T-cell (primary cell): ENCODE measurements at regions not wholly inside any gene's neighbourhood (a gene's known extent, or its start where the extent isn't known, plus 50 kb on each side); places are given as distances from the start of the nearest gene placed in this dataset.

Experiments used
- ATAC-seq, 4 experiments: fragments of 200-7000 bp in 3 of 4; fragments of 150-1000 bp in 1 of 4; cut with Tn5 transposase; replicated peaks in 1 of 4; 1 replicate in 3 of 4; 2 replicates in 1 of 4; pipeline ENCODE4 v1.10.0; 2021; ENCODE audit warnings: moderate library complexity in 3 of 4, mild to moderate bottlenecking in 2 of 4, moderate number of reproducible peaks in 1 of 4
- CTCF ChIA-PET, 2 donors: fragments of 300-600 bp; sonication (Branson Sonifier 250); formaldehyde crosslinking; loops; one replicate each; lab custom pipeline; 2022; ENCODE audit warnings: antibody characterized with exemption in 2 of 2; lab: Charles Lee
- POLR2A ChIA-PET, 2 donors: fragments of 300-600 bp; sonication (Branson Sonifier 250); formaldehyde crosslinking; loops; one replicate each; lab custom pipeline; 2022; ENCODE audit warnings: antibody characterized with exemption in 2 of 2; lab: Charles Lee
- DNase-seq, 35 experiments: peaks; one replicate each; pipeline versions ENCODE4 v3.0.0 to v3.0.0-alpha.2; 2013 to 2023
- H3K27ac ChIP-seq: one replicate; pipeline ENCODE4 v1.5.1; 2013; ENCODE audit warnings: low read length
- H3K27me3 ChIP-seq, 2 experiments: replicated peaks in 1 of 2; 1 replicate in 1 of 2; 2 replicates in 1 of 2; pipeline versions ENCODE4 v1.6.1 to v1.7.0; 2013; ENCODE audit warnings: low read length in 1 of 2, mixed read lengths in 1 of 2; ENCODE audit not compliant: control insufficient read depth in 2 of 2, insufficient read depth in 2 of 2; ENCODE audit errors: extremely low read depth in 1 of 2
- H3K36me3 ChIP-seq, 2 donors: 1 replicate in 1 of 2; 2 replicates in 1 of 2; pipeline versions ENCODE4 v1.6.1 to v1.7.0; 2013; ENCODE audit warnings: low read length in 1 of 2; ENCODE audit not compliant: control insufficient read depth in 2 of 2, insufficient read depth in 1 of 2; ENCODE audit errors: extremely low read depth in 1 of 2
- H3K4me1 ChIP-seq, 2 experiments: 1 replicate in 1 of 2; 2 replicates in 1 of 2; pipeline versions ENCODE4 v1.6.1 to v1.7.0; 2013; ENCODE audit warnings: low read length in 2 of 2, mixed read lengths in 1 of 2; ENCODE audit not compliant: insufficient read depth in 2 of 2, control insufficient read depth in 1 of 2; ENCODE audit errors: extremely low read depth in 1 of 2
- H3K4me3 ChIP-seq, 2 donors: 1 replicate in 1 of 2; 2 replicates in 1 of 2; pipeline versions ENCODE4 v1.5.1 to v1.7.0; 2013; ENCODE audit warnings: mild to moderate bottlenecking in 2 of 2, low read length in 1 of 2, moderate library complexity in 1 of 2; ENCODE audit not compliant: control insufficient read depth in 1 of 2; ENCODE audit errors: extremely low read depth in 1 of 2
- H3K9me3 ChIP-seq: 2 replicates; pipeline ENCODE4 v1.7.0; 2013
- H3K27ac Mint-ChIP-seq, 2 donors: one replicate each; pipeline ENCODE4 v1.8.0; 2020 to 2021; ENCODE audit warnings: mild to moderate bottlenecking in 2 of 2, mixed read lengths in 2 of 2
- H3K27me3 Mint-ChIP-seq, 2 donors: one replicate each; pipeline ENCODE4 v1.8.0; 2021 to 2022; ENCODE audit warnings: mixed read lengths in 2 of 2
- H3K36me3 Mint-ChIP-seq: one replicate; pipeline ENCODE4 v1.8.0; 2021; ENCODE audit warnings: mixed read lengths
- H3K4me1 Mint-ChIP-seq, 3 donors: one replicate each; pipeline ENCODE4 v1.8.0; 2020 to 2022; ENCODE audit warnings: mixed read lengths in 3 of 3, mild to moderate bottlenecking in 1 of 3
- H3K4me3 Mint-ChIP-seq, 3 donors: one replicate each; pipeline ENCODE4 v1.8.0; 2020 to 2022; ENCODE audit warnings: mild to moderate bottlenecking in 3 of 3, mixed read lengths in 3 of 3, moderate library complexity in 3 of 3
- H3K9me3 Mint-ChIP-seq, 3 donors: one replicate each; pipeline ENCODE4 v1.8.0; 2020 to 2022; ENCODE audit warnings: mixed read lengths in 3 of 3
- WGBS: methylation state at CpG from one replicate; pipeline ENCODE4 v1.1.5; 2013; ENCODE audit warnings: missing lambda C conversion rate; ENCODE audit not compliant: insufficient coverage; 5-methylcytosine and 5-hydroxymethylcytosine counted together

GRCh38 chr2:139241286-139241685 lies 461.1 kb upstream of the NXPH2 start:
- Mint-ChIP-seq H3K36me3 (no peaks in the 10 kb centered on the region), H3K27ac (no peak overlapping the region), H3K4me1 (no peaks in the 10 kb centered on the region), H3K4me3 (no peak overlapping the region), H3K9me3 (peaks cover 13 to 32% (median 18%) of the 10 kb centered on the region in 3 donors), H3K27me3 (no peaks in the 10 kb centered on the region)
- POLR2A ChIA-PET: no interaction called here
- H3K27me3 ChIP-seq: no peaks in the 10 kb centered on the region
- H3K36me3 ChIP-seq: no peaks in the 10 kb centered on the region
- H3K9me3 ChIP-seq: no peaks in the 10 kb centered on the region
- H3K4me1 ChIP-seq: no peaks in the 10 kb centered on the region
- DNase-seq (no peak), ATAC-seq (no peak)
- H3K4me3 ChIP-seq: no peak overlapping the region
- H3K27ac ChIP-seq: no peak overlapping the region
- no CpG with 5 or more reads among the region's 3 CpGs for WGBS
- CTCF ChIA-PET: interaction anchor here in 1 of 2 donors (0.7 kb wide), 1 partner anchor 255 kb away, joined by 3 read pairs; no protein-coding TSS in a partner anchor

GRCh38 chr2:139237023-139237422 lies 456.8 kb upstream of the NXPH2 start:
- Histone ChIP-seq H3K4me1 (no peaks in the 10 kb centered on the region), H3K4me3 (no peak overlapping the region), H3K9me3 (no peaks in the 10 kb centered on the region), H3K36me3 (no peaks in the 10 kb centered on the region), H3K27me3 (no peaks in the 10 kb centered on the region), H3K27ac (no peak overlapping the region)
- Mint-ChIP-seq H3K36me3 (no peaks in the 10 kb centered on the region), H3K4me3 (no peak overlapping the region), H3K27me3 (no peaks in the 10 kb centered on the region), H3K4me1 (no peaks in the 10 kb centered on the region), H3K9me3 (peaks cover 7 to 31% (median 8%) of the 10 kb centered on the region in 3 donors), H3K27ac (no peak overlapping the region)
- DNase-seq (no peak), ATAC-seq (no peak)
- ChIA-PET POLR2A (no interaction called here), CTCF (no interaction called here)
- WGBS: 80% methylated on average over 3 of the region's 3 CpGs

- no peaks in the 10 kb centered on the region for H3K36me3 Mint-ChIP-seq
- ChIA-PET CTCF (interaction anchor here (0.6 kb wide), 3 partner anchors 26 to 285 kb away, joined by 3 to 6 read pairs (median 3); no protein-coding TSS in a partner anchor), POLR2A (no interaction called here)
- ATAC-seq (no peak), DNase-seq (no peak)
- H3K4me3 Mint-ChIP-seq: no peak overlapping the region
- Histone ChIP-seq H3K27me3 (no peaks in the 10 kb centered on the region), H3K4me3 (no peak overlapping the region), H3K4me1 (no peaks in the 10 kb centered on the region), H3K9me3 (no peaks in the 10 kb centered on the region), H3K36me3 (no peaks in the 10 kb centered on the region), H3K27ac (no peak overlapping the region)
- H3K9me3 Mint-ChIP-seq: peaks cover 7 to 15% (median 15%) of the 10 kb centered on the region in 3 donors
- H3K27me3 Mint-ChIP-seq: no peaks in the 10 kb centered on the region
- no peak overlapping the region for H3K27ac Mint-ChIP-seq
- no CpG with 5 or more reads among the region's 5 CpGs for WGBS
- H3K4me1 Mint-ChIP-seq: no peaks in the 10 kb centered on the region
Observed at GRCh38 chr2:139230881-139231280, 450.7 kb upstream of the NXPH2 start.

GRCh38 chr2:139228276-139228675 lies 448.1 kb upstream of the NXPH2 start:
- POLR2A ChIA-PET: no interaction called here

GRCh38 chr2:139225961-139226360 lies 445.8 kb upstream of the NXPH2 start:
- Histone ChIP-seq H3K9me3 (no peaks in the 10 kb centered on the region), H3K4me3 (no peak overlapping the region), H3K4me1 (no peaks in the 10 kb centered on the region), H3K27me3 (no peaks in the 10 kb centered on the region), H3K27ac (no peak overlapping the region), H3K36me3 (no peaks in the 10 kb centered on the region)
- ATAC-seq (no peak), DNase-seq (no peak)
- POLR2A ChIA-PET: no interaction called here
- Mint-ChIP-seq H3K36me3 (no peaks in the 10 kb centered on the region), H3K4me1 (no peaks in the 10 kb centered on the region), H3K4me3 (no peak overlapping the region), H3K9me3 (peaks cover 11 to 15% (median 13%) of the 10 kb centered on the region in 3 donors), H3K27me3 (no peaks in the 10 kb centered on the region), H3K27ac (no peak overlapping the region)
- CTCF ChIA-PET: no interaction called here
- no CpG with 5 or more reads among the region's 2 CpGs for WGBS

More at GRCh38 chr2:139228276-139228675, 448.1 kb upstream of the NXPH2 start:
- 83% methylated on average over 1 of the region's 2 CpGs for WGBS
- no peak for DNase-seq
- Histone ChIP-seq H3K36me3 (no peaks in the 10 kb centered on the region), H3K4me1 (no peaks in the 10 kb centered on the region), H3K9me3 (no peaks in the 10 kb centered on the region), H3K27ac (no peak overlapping the region), H3K4me3 (no peak overlapping the region), H3K27me3 (no peaks in the 10 kb centered on the region)
- Mint-ChIP-seq H3K4me1 (no peaks in the 10 kb centered on the region), H3K4me3 (no peak overlapping the region), H3K27me3 (no peaks in the 10 kb centered on the region), H3K27ac (no peak overlapping the region), H3K9me3 (peaks cover 7 to 13% (median 10%) of the 10 kb centered on the region in 3 donors), H3K36me3 (no peaks in the 10 kb centered on the region)
- CTCF ChIA-PET: no interaction called here
- ATAC-seq: no peak

GRCh38 chr2:139218181-139218580 lies 438.0 kb upstream of the NXPH2 start:
- Mint-ChIP-seq H3K4me1 (no peaks in the 10 kb centered on the region), H3K27ac (no peak overlapping the region), H3K36me3 (no peaks in the 10 kb centered on the region), H3K27me3 (no peaks in the 10 kb centered on the region), H3K9me3 (peaks cover 27 to 36% (median 32%) of the 10 kb centered on the region in 3 donors), H3K4me3 (no peak overlapping the region)
- no peak for DNase-seq
- ChIA-PET POLR2A (no interaction called here), CTCF (no interaction called here)
- no peaks in the 10 kb centered on the region for H3K36me3 ChIP-seq
- H3K27ac ChIP-seq: no peak overlapping the region
- no peaks in the 10 kb centered on the region for H3K4me1 ChIP-seq
- no peaks in the 10 kb centered on the region for H3K27me3 ChIP-seq
- no peak for ATAC-seq
- no peak overlapping the region for H3K4me3 ChIP-seq
- H3K9me3 ChIP-seq: no peaks in the 10 kb centered on the region
- no CpG with 5 or more reads among the region's 1 CpG for WGBS

- Mint-ChIP-seq H3K27me3 (no peaks in the 10 kb centered on the region), H3K4me3 (no peak overlapping the region), H3K4me1 (no peaks in the 10 kb centered on the region), H3K27ac (no peak overlapping the region), H3K36me3 (no peaks in the 10 kb centered on the region), H3K9me3 (peaks cover 22 to 32% (median 32%) of the 10 kb centered on the region in 3 donors)
- Histone ChIP-seq H3K4me1 (no peaks in the 10 kb centered on the region), H3K9me3 (no peaks in the 10 kb centered on the region), H3K36me3 (no peaks in the 10 kb centered on the region), H3K27me3 (no peaks in the 10 kb centered on the region), H3K27ac (no peak overlapping the region), H3K4me3 (no peak overlapping the region)
- CTCF ChIA-PET: no interaction called here
- ATAC-seq (no peak), DNase-seq (no peak)
- no CpG with 5 or more reads among the region's 3 CpGs for WGBS
- POLR2A ChIA-PET: no interaction called here
Observed at GRCh38 chr2:139217641-139218040, 437.5 kb upstream of the NXPH2 start.
